NB4 (cell line): ENCODE measurements at regions not wholly inside any gene's neighbourhood (a gene's known extent, or its start where the extent isn't known, plus 50 kb on each side); places are given as distances from the start of the nearest gene placed in this dataset.
"Not testable (repeated sequence)": the region's sequence is repeated elsewhere in the genome, so short reads cannot be mapped to it uniquely, and the experiment has no call there.

Source experiments
- DNase-seq: peaks from one replicate; pipeline ENCODE4 v3.0.0; 2010; ENCODE audit warnings: low read depth
- H3K4me3 ChIP-seq: one replicate; pipeline ENCODE4 v1.5.1; 2011; ENCODE audit warnings: mild to moderate bottlenecking, low read depth, low read length, moderate library complexity
- MYC ChIP-seq: IDR thresholded peaks from 2 replicates; pipeline ENCODE4 v1.6.1; 2011; ENCODE audit warnings: low read depth, low read length
- POLR2A ChIP-seq: IDR thresholded peaks from 2 replicates; pipeline ENCODE4 v1.6.1; 2011; ENCODE audit warnings: mild to moderate bottlenecking; ENCODE audit not compliant: insufficient read length; ENCODE audit errors: extremely low read depth
- TF ChIP-seq, protein P1 (sequence below): IDR thresholded peaks from one replicate; pipeline ENCODE4 v1.5.1; 2012; ENCODE audit warnings: low read depth, low read length
- TF ChIP-seq, protein P2 (sequence below): IDR thresholded peaks from 2 replicates; pipeline ENCODE4 v1.6.1; 2011; ENCODE audit warnings: low read depth, low read length

GRCh38 chr5:148739023-148739422 is 84.7 kb upstream of the HTR4 start:
- TF ChIP-seq, protein P1, sequence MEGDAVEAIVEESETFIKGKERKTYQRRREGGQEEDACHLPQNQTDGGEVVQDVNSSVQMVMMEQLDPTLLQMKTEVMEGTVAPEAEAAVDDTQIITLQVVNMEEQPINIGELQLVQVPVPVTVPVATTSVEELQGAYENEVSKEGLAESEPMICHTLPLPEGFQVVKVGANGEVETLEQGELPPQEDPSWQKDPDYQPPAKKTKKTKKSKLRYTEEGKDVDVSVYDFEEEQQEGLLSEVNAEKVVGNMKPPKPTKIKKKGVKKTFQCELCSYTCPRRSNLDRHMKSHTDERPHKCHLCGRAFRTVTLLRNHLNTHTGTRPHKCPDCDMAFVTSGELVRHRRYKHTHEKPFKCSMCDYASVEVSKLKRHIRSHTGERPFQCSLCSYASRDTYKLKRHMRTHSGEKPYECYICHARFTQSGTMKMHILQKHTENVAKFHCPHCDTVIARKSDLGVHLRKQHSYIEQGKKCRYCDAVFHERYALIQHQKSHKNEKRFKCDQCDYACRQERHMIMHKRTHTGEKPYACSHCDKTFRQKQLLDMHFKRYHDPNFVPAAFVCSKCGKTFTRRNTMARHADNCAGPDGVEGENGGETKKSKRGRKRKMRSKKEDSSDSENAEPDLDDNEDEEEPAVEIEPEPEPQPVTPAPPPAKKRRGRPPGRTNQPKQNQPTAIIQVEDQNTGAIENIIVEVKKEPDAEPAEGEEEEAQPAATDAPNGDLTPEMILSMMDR, result no peak
- TF ChIP-seq, protein P2, sequence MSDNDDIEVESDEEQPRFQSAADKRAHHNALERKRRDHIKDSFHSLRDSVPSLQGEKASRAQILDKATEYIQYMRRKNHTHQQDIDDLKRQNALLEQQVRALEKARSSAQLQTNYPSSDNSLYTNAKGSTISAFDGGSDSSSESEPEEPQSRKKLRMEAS, result no peak
- no peak for TF ChIP-seq MYC
- no peak for TF ChIP-seq POLR2A
- DNase-seq, result no peak
- no peak overlapping the region for H3K4me3 ChIP-seq

- H3K4me3 ChIP-seq, result no peak overlapping the region
- DNase-seq, result no peak
- TF ChIP-seq, protein P1, result no peak
- TF ChIP-seq MYC, result no peak
- TF ChIP-seq, protein P2, result no peak
- no peak for TF ChIP-seq POLR2A
Measured at GRCh38 chr5:148739524-148739923, 85.2 kb upstream of the HTR4 start.

- H3K4me3 ChIP-seq, result no peak overlapping the region
- TF ChIP-seq, protein P2, result no peak
- TF ChIP-seq MYC (no peak), POLR2A (no peak)
- TF ChIP-seq, protein P1, result no peak
- no peak for DNase-seq
Measured at GRCh38 chr5:148740079-148740858, 85.9 kb upstream of the HTR4 start.

DNA sequence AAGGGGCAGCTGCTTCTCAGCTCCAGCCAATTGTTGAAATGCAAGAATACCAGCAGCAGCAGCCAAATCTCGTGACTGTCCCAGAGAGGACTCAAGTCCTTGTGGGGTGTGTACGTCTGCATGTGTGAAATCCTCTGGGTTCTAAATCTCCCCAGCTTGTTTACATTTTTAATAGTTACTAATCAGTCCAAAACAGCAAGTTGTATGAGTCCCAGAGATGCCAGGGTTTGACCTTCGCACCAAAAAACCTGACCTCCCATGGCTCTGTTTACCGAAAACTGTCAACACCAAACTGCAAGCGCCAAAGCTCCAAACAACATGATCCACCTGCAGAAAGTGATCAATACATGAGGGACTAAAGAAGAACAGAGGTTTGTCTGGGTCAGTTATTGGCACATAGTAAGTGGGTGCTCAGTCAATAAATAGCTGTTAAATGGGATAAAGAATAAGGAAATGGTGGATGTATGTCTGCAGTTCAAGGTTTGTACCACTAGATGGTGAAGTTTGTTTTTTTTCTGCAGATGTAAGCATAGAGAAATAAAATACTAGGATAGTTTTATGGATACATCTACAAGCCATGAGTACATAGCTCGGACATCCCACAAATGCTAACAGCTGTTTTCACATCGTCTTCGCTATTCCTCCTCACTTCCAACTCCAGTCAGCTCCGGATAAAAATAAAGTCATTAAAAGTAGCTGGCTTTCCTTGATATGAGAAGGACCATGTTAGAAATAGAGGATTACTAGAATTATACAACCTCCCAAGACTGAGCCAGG is 85.3 kb upstream of the ADRB2 start:
- DNase-seq, result peak; percentile 81
- no peak overlapping the region for H3K4me3 ChIP-seq
- TF ChIP-seq, protein P2, result no peak
- TF ChIP-seq, protein P1, result peak; percentile 55
- TF ChIP-seq MYC, result no peak
- TF ChIP-seq POLR2A, result no peak

DNA sequence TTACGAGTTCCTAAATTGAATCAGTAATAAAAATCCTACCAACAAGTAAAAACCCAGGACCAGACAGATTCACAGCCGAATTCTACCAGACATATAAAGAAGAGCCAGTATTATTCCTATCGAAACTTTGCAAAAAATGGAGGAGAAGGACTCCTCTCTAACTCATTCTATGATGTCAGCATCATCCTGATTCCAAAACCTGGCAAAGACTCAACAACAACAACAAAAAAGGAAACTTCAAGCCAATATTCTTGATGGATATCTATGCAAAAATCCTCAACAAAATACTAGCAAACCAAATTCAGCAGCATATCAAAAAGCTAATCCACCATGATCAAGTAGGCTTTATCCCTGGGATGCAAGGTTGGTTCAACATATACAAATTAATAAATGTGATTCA is 84.6 kb upstream of the ADRB2 start:
- DNase-seq, H3K4me3 ChIP-seq: not testable (repeated sequence)

- TF ChIP-seq, protein P2, result peak; percentile 35; the same call in 1 of the 2 replicates
- peak; percentile 57 for DNase-seq
- H3K4me3 ChIP-seq, result not testable (repeated sequence)
Measured at GRCh38 chr5:148744380-148744779, 82.0 kb upstream of the ADRB2 start.
